ENCODE measurements at regions not wholly inside any gene's neighbourhood (a gene's known extent, or its start where the extent isn't known, plus 50 kb on each side); places are given as distances from the start of the nearest gene placed in this dataset.

DNA sequence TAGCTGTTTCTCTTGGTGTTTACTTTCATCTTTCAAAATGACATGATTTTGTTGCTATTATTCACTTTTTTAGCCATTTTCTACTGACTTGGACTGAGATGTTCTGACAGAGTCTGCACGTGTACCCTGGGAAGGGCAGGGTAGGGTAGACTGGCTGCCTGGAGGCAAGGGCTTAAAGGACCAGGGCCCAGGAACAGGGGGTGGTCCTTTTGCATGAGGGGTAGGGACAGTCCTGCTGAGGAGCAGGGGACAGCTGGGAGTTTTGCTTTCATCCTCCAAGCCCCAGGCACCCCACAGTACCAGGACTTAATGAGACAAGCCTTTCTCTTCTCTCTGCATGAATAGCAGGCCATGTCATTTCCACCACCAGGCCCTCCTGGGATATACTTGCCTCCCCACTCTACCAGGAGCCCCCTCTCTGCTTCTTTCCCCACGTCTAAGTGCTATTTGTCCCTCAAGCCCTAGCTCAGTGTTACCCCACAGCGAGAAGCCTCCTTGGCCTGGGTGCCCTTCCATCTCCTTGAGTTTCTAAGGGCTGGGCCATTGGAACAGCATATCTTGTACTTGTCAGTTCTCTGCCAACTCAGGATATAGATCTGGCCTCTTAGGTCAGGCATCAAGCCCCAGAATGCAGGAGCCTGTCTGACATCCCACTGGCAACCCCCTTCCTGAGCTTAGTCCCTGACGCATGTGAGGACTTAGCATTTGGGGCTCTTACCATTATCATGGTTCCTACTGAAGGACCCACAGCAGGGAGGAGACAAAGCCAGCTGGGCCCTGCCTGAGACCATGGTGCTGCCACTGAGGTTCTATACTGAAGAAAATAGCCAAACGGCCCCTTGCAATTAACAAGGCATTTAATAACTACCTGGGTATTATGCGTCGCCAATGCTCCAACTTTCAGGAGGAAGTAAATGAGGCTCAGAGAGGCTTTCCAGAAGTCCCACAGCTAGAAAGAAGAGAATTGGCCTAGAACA, 78.4 kb upstream of the UNC5B start:
- Histone ChIP-seq H3K4me2 (no peak overlapping the region), H3K4me1 (replicated peaks; ENCODE audit: insufficient read depth) (no peaks in the 10 kb centered on the region), H3K27me3 (ENCODE audit: insufficient read depth, low read depth) (peaks cover 48% of the 10 kb centered on the region), H3K36me3 (ENCODE audit: low read depth) (no peaks in the 10 kb centered on the region), H3K4me3 (no peak overlapping the region), H4K20me1 (ENCODE audit: insufficient read depth) (no peaks in the 10 kb centered on the region), H2AFZ (no peak overlapping the region), H3K27ac (no peak overlapping the region), H3K9me2 (ENCODE audit: insufficient read depth) (no peaks in the 10 kb centered on the region), H3K9me3 (ENCODE audit: insufficient read depth, low read depth) (no peaks in the 10 kb centered on the region), H3F3A (ENCODE audit: insufficient read depth, low read depth) (no peaks in the 10 kb centered on the region), H3K79me2 (ENCODE audit: low read depth) (no peaks in the 10 kb centered on the region)
- intact Hi-C loops (cut with micrococcal nuclease; ENCODE audit: unreplicated experiment), result no loop called here
- no TSS peak for BruUV-seq (replicated peaks)
- ChIA-PET CTCF (no interaction called here), POLR2A (ENCODE audit: unreplicated experiment) (no interaction called here)
- TF ChIP-seq EZH2 (IDR thresholded peaks at IDR 0.05; ENCODE audit: low read depth) (no peak), CTCF (conservative IDR thresholded peaks at IDR 0.05) (no peak)
- DNase-seq, result peak in 1 of 2 experiments; percentile 28

DNA sequence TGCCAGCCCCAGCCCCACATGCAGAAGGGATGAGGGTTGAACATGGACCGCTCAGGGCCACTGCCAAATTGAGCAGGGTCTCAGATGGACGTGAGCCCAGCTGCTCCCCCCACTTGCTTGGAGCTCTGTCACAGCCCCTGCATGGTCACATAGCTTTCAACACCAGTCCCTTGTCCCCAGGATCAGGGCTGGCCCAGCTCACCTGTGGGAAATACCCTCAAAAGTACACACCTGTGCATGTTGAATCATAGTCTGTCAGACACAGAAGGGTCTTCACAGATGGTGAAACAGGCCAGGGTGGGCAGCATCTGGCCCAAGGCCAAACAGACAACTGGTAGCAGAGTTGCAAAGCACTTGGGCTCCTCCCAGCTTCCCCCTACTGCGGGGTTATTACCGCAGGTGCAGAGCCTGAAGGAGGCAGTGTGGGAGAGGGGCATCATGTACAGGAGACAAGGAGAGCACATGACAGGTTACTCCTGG, 77.6 kb upstream of the UNC5B start:
- intact Hi-C loops (cut with micrococcal nuclease; ENCODE audit: unreplicated experiment), result no loop called here
- CTCF ChIA-PET, result no interaction called here
- POLR2A ChIA-PET (ENCODE audit: unreplicated experiment), result no interaction called here

DNA sequence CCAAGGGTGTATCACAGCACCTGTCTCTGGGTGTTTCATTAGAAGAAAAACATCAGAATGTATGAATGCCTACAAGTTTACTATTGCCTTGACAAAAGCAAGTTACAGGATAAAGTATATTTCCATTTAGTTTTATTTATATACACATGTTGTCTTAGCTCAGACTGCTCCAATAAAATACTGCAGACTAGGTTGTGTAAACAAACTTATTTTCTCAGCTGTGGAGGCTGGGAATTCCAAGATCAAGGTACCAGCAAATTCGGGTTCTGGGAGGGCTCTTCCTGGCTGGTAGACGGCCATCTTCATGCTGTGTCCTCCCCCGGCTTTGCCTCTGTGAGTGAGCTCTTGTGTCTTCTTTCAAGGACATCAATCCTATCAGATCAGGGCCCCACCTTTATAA, 77.1 kb upstream of the UNC5B start:
- CTCF ChIA-PET, result no interaction called here
- H3K9me3 ChIP-seq (ENCODE audit: insufficient read depth, low read depth), result no peaks in the 10 kb centered on the region
- H3K4me1 ChIP-seq (replicated peaks; ENCODE audit: insufficient read depth), result no peaks in the 10 kb centered on the region
- H3K27me3 ChIP-seq (ENCODE audit: insufficient read depth, low read depth), result peaks cover 57% of the 10 kb centered on the region
- H3K79me2 ChIP-seq (ENCODE audit: low read depth), result no peaks in the 10 kb centered on the region
- no peaks in the 10 kb centered on the region for H3K36me3 ChIP-seq (ENCODE audit: low read depth)
- H3K27ac ChIP-seq, result no peak overlapping the region
- H2AFZ ChIP-seq, result no peak overlapping the region
- no peaks in the 10 kb centered on the region for H3K9me2 ChIP-seq (ENCODE audit: insufficient read depth)
- no peak overlapping the region for H3K4me2 ChIP-seq
- H3F3A ChIP-seq (ENCODE audit: insufficient read depth, low read depth), result no peaks in the 10 kb centered on the region
- DNase-seq, result no peak
- H3K4me3 ChIP-seq, result no peak overlapping the region
- BruUV-seq (replicated peaks), result no TSS peak
- TF ChIP-seq EZH2 (IDR thresholded peaks at IDR 0.05; ENCODE audit: low read depth) (no peak), CTCF (conservative IDR thresholded peaks at IDR 0.05) (no peak)
- POLR2A ChIA-PET (ENCODE audit: unreplicated experiment), result no interaction called here
- intact Hi-C loops (cut with micrococcal nuclease; ENCODE audit: unreplicated experiment), result no loop called here
- no peaks in the 10 kb centered on the region for H4K20me1 ChIP-seq (ENCODE audit: insufficient read depth)

More for the DNA sequence above, 77.6 kb upstream of the UNC5B start:
- Histone ChIP-seq H3F3A (ENCODE audit: insufficient read depth, low read depth) (no peaks in the 10 kb centered on the region), H3K9me2 (ENCODE audit: insufficient read depth) (no peaks in the 10 kb centered on the region), H3K36me3 (ENCODE audit: low read depth) (no peaks in the 10 kb centered on the region), H3K4me1 (replicated peaks; ENCODE audit: insufficient read depth) (no peaks in the 10 kb centered on the region), H3K4me2 (no peak overlapping the region), H3K27ac (no peak overlapping the region), H3K9me3 (ENCODE audit: insufficient read depth, low read depth) (no peaks in the 10 kb centered on the region), H3K79me2 (ENCODE audit: low read depth) (no peaks in the 10 kb centered on the region), H3K27me3 (ENCODE audit: insufficient read depth, low read depth) (peaks cover 55% of the 10 kb centered on the region), H3K4me3 (no peak overlapping the region), H2AFZ (no peak overlapping the region), H4K20me1 (ENCODE audit: insufficient read depth) (no peaks in the 10 kb centered on the region)
- no peak for TF ChIP-seq EZH2 (IDR thresholded peaks at IDR 0.05; ENCODE audit: low read depth)
- no peak for TF ChIP-seq CTCF (conservative IDR thresholded peaks at IDR 0.05)
- DNase-seq, result no peak
- BruUV-seq (replicated peaks), result no TSS peak
